NCI-H2081 (cell line): ENCODE measurements at regions not wholly inside any gene's neighbourhood (a gene's known extent, or its start where the extent isn't known, plus 50 kb on each side); places are given as distances from the start of the nearest gene placed in this dataset.

Experiments used
- DNase-seq, 2 experiments: peaks; one replicate each; lab custom pipeline; 2025; lab: John Stamatoyannopoulos, UW

DNA sequence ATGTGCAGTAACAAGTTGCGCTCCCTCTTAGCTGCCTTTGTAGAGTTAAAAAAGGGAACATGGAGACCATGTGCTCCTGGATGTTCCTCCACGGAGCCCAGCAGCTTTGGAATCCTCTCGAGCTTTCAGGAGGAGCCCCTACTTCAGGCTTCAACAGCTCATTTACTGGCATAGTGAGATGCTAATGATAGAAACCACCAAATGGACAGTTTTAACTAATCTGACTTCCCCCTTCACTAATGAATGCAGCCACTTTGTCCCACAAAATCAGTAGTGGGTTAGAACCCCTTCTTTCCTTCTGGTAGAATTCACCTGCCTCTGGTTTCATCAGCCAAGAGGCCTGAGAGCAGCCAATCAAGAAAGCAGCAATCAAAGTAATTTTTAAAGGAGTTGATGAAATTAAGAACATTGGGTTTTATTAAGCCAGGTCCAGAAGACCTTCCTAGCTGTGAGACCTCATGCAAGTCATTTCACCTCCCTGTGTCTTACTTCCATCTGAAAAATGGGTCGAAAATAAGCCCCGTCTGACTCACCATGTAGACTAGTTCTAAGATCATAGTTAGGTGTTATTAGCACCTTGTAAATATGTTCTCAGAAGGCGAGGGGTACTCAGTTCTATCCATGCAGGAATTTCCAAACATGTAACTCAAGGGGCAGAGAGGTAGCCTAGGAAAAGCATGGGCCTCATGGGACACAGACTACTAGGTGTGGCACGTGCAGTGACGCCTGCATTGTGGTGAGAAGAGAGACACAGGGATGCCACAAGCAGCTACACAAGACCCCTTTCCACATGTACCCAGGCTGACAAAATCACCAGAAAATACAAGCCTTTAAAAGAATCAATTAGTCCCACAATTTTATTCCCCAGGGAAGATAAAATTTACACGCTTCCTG, 179.7 kb upstream of the LPP start:
- no peak for DNase-seq

- no peak for DNase-seq
Measured at GRCh38 chr3:187974871-187975271, 179.1 kb upstream of the LPP start.

GRCh38 chr3:187975561-187976364, 178.2 kb upstream of the LPP start:
- DNase-seq = no peak

DNA sequence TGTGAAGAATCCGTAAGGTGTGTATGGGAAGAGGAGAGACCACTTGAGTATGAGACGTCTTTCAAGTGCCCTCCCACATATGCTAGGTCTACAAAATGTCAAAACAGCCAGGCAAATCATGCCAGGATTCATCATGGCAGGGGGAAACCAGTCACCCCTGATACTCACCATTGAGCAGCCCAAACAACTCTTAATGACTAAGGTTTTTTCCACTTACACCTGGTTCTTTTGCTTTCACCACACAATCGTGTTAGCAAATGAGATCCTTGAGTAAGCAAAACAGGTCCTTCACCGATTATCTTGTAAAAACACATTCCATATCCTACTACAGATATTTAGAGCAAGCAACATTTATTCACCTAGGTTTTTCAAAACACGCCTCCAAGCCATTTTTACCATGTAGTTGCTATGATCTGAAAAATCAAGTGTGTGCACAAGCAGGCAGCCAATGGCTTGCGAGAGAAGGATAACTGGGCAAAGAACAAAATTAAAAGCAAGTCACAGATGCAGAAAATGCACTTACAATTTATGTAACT, 177.5 kb upstream of the LPP start:
- DNase-seq = no peak

DNA sequence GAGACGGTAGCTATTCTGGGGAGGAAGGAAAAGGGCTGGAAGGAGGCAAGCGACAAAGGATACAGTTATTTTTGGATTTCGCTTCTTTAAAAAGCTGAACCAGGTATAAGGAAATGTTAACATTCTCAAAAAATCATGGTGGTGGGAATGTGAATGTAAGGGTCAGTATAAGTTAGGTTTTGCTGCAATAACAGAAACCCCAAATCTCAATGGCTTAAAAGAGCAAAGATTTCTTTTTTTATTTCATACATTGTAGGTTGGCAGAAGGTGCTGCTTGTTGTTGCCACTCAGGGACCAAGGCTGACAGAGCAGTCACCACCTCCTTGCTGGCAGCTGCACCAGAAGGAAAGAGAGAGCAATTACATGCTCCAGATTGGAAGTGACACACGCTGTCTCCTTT, 176.3 kb upstream of the LPP start:
- no peak for DNase-seq

GRCh38 chr3:187978433-187979011, 175.4 kb upstream of the LPP start:
- DNase-seq = no peak

- no peak for DNase-seq
Measured at GRCh38 chr3:187979564-187979963, 174.4 kb upstream of the LPP start.

DNA sequence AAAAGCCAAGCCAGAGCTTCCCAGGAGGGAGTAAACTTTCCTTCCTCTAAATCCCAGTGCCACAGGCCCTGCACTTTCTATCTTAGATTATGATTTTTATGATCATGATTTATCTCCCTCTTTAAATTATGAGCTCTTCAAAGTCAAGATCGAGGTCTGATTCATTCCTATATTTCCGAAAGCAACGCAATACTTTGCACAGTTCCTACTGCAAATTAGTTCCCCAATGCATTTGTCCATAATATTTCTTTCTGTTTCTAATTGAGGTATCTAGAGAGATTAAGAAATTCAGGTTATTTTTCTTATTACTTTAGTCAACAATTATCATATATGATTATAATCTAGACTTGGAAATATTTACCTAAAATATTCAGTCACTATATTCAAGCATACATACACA, 173.1 kb upstream of the LPP start:
- DNase-seq = no peak

GRCh38 chr3:187982142-187982541, 171.8 kb upstream of the LPP start:
- no peak for DNase-seq

DNA sequence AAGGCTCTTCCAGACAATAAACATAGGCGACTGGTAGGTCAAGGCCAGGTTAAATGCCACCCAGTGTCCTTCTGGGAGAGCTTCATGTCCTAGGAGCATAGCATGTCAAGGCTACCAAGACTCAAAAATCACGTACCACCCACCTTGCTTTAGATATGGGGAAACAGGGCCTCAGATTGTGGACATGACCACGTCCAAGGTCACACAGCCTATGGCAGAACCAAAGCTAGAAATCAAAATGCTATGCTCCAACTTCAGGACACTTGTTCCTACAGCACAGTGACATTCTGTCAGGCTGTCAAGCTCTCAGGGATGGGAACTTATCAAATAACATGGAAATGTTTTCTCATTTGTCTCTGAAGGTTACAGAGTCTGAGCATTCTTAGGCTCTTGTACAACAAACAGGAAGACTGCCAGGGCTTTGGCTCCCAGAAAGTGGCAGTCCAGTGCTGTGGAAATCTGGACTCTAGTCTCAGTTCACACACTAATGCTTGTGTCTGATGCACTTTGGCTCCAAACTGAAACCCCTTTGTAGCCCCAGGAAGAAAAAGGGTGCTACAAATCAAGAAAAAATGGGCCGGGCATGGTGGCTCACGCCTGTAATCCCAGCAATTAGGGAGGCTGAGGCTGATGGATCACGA, 170.4 kb upstream of the LPP start:
- no peak for DNase-seq

GRCh38 chr3:187985647-187986046, 168.3 kb upstream of the LPP start:
- DNase-seq = no peak

- DNase-seq = no peak
Measured at GRCh38 chr3:187986514-187986934, 167.4 kb upstream of the LPP start.

- DNase-seq = no peak
Measured at GRCh38 chr3:187987187-187987586, 166.8 kb upstream of the LPP start.

DNA sequence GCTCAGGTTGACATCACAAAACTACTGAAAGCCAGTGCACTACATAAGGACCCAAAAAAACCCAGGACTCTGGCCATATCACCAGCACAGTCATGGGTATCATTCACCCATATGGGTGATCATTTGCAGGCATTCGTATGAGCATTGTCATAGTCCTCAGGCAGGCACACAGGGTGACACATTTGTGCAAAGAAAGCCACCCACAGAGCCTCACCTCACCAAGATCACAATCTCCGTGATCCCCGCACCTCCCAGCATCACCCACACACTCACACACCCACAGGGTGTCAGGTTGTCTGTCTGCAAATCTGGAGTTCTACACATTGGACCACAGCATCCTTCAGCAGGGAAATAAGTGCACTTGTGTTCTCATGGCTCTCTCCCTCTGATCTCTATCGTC, 166.0 kb upstream of the LPP start:
- DNase-seq = no peak

DNA sequence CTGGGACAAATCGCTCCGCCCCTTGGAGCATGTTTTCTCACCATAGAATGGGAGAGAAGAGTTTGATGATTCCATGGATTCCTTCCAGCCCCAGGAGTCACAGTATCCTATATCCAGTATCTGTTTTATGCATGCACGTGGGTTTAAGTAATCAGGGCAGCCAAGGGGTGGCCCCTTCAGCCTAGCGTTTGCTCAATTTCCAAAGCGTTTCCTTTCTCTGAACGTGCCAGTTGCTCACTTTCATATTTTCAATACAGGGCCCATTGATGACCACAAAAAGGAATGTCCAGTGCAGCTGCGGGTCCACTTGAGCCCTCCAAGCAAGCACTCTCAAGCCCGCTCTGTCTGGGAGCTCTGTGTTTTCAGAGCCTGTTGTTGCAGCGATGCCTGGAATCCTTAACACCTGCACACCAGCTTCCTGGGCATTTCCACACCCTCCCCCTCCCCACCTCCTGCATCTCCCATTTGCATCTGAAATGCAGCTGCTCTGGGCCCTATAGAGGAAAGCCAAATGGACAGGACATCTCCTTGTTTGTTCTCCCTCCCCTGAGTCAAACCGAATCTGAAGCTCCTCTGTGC, 164.3 kb upstream of the LPP start:
- DNase-seq = peak; percentile 93 to 98

DNA sequence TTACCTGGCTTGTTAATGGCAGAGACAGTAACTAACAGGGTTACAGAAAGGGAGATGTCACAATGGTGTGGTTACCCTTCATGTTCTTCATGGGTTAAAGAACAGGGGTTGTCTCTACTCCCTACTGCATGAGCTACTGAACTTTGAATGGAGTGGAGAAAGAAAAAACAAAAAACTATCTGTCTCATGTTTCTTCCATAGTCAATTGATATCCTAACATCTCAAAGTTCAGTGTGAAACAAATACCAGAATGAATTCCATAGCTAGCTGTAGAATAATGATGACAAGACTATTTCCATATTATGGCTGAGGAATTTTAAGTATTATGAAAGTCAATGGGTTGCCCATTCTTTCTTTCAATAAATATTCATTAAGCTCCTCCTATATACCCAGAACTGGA, 161.3 kb upstream of the LPP start:
- DNase-seq = no peak

GRCh38 chr3:187994221-187995042, 159.5 kb upstream of the LPP start:
- DNase-seq = no peak

DNA sequence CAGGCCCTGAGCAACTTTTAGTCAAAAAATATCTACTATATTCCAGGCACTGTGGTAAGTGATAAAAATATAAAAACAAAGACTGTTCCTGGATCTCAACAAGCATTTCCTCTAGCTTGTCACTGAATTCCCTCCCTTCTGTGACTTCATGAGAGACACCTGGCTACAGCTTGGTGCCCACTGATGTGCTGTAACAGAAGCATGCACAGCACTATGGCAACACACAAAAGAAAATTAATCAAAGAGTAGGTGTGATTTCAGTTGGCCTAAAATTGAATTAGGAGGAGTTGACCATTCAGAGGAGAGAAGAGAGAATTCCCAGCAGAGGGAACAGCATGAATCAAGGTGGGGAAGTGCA, 158.9 kb upstream of the LPP start:
- no peak for DNase-seq

GRCh38 chr3:187995667-187996066, 158.3 kb upstream of the LPP start:
- DNase-seq = no peak

GRCh38 chr3:187996609-187997008, 157.3 kb upstream of the LPP start:
- DNase-seq = no peak

DNA sequence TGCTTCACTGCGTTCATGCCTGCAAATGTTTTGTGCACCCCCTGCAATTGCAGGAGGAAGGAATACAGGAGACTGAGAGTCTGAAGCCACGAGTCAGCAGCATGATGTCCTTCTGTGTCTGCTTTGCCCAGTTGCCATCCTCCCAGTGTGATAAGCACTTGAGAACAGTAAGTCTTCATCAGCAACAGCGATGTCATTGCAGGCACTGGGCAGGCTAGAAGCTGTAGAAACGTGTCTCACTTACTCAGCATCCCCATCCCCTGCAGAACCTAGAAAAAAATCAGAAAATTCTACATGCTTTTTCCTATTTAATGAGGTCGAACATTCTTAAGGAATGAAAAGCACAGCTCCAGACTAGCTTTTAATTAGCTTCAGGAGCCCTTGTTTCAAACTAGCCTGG, 156.5 kb upstream of the LPP start:
- no peak for DNase-seq
